ENCODE measurements at regions not wholly inside any gene's neighbourhood (a gene's known extent, or its start where the extent isn't known, plus 50 kb on each side); places are given as distances from the start of the nearest gene placed in this dataset.

DNA sequence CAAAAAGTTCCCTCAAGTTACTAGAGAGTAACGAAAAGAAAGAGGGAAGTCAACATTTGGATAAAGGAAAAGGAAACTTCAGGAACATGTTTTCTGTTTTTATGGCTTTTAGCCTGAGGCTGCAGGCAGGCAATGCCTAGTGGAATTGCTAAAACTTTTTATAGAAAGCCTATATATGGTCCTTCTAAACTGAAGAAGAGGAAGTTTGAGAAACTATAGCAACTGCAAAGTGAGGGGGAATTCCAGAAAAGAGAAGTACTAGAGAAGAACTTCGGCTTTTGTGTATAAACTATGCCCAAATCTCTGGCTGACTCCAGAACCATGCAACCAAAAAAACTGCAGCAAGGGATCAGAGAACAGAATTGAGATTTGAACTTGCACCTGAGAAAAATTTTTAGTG lies 74.3 kb upstream of the ARHGAP42 start:
- TF ChIP-seq CEBPB (IDR thresholded peaks at IDR 0.05), result no peak
- no peak for TF ChIP-seq EGR1 (IDR thresholded peaks at IDR 0.05)
- TF ChIP-seq YY1 (IDR thresholded peaks at IDR 0.05; ENCODE audit: low read depth), result no peak

DNA sequence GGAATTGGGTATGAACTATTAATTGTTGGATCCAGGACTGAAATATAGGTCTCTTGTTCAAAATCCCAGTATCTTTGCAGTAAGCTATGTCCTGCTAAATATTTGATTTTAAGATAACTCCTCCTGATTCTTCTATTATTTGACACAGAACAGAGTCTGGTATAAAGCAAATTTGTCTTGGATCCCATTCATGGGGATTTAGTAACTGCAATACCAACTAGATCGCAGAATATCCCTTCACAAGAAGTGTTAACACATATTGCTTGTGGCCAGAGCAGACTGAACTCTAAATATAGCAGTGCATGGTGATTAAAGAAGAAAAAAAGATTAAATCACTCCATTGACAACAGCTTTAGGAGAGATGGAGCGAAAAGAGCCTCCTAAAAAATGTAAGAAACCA lies 68.2 kb upstream of the ARHGAP42 start:
- TF ChIP-seq CEBPB (IDR thresholded peaks at IDR 0.05), result no peak
- TF ChIP-seq TEAD4 (IDR thresholded peaks at IDR 0.05), result no peak
- TF ChIP-seq TAF1 (IDR thresholded peaks at IDR 0.05; ENCODE audit: low read depth), result no peak
- no peak for TF ChIP-seq YY1 (IDR thresholded peaks at IDR 0.05; ENCODE audit: low read depth)
- TF ChIP-seq, protein P1, sequence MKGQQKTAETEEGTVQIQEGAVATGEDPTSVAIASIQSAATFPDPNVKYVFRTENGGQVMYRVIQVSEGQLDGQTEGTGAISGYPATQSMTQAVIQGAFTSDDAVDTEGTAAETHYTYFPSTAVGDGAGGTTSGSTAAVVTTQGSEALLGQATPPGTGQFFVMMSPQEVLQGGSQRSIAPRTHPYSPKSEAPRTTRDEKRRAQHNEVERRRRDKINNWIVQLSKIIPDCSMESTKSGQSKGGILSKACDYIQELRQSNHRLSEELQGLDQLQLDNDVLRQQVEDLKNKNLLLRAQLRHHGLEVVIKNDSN (IDR thresholded peaks at IDR 0.05), result no peak
- TF ChIP-seq TCF12 (IDR thresholded peaks at IDR 0.05; ENCODE audit: low read depth), result no peak
- TF ChIP-seq ZBTB7A (IDR thresholded peaks at IDR 0.05; ENCODE audit: low read depth), result no peak
- no peak for TF ChIP-seq MAX (IDR thresholded peaks at IDR 0.05)
- no peak for TF ChIP-seq CREB1 (IDR thresholded peaks at IDR 0.05; ENCODE audit: low read depth)
- TF ChIP-seq REST (IDR thresholded peaks at IDR 0.05; ENCODE audit: low read depth), result no peak
- no peak for TF ChIP-seq NFIC (IDR thresholded peaks at IDR 0.05)

DNA sequence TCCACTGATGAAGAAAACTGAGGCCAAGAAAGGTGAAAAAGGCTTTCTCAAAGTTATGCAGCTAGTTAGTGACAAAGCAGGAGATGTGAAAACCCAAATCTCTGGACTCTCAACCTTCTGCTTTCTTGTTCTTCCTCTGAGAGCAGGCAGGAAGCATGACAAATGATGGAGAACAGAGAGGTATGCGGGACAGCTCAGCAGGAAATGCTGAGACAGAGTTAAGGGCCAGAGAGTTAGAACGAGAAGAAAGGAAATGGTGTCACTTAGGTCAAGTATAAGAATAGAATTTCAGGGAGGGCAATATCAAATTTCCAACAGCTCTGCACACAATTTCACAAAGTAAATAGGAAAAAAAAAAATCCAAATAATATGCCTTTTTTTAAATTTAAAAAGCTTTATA lies 67.6 kb upstream of the ARHGAP42 start:
- TF ChIP-seq, protein P1 (IDR thresholded peaks at IDR 0.05), result no peak
- TF ChIP-seq EGR1 (IDR thresholded peaks at IDR 0.05) (no peak), MAX (IDR thresholded peaks at IDR 0.05) (no peak), REST (IDR thresholded peaks at IDR 0.05; ENCODE audit: low read depth) (no peak)

DNA sequence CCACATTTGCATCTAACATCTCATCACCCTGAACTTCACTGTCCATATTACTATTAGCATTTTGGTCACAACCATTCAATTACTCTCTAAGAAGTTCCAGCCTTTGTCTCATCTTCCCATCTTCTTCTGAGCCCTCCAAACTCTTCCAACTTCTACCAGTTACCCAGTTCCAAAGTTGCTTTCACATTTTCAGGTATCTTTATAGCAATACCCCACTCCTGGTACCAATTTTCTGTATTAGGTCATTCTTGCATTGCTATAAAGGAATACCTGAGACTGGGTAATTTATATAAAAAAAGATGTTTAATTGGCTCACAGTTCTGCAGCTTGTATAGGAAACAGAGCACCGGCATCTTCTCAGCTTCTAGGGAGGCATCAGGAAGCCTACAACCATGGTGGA lies 64.7 kb upstream of the ARHGAP42 start:
- no peak for TF ChIP-seq EGR1 (IDR thresholded peaks at IDR 0.05)
- TF ChIP-seq TEAD4 (IDR thresholded peaks at IDR 0.05), result no peak
- no peak for TF ChIP-seq TCF12 (IDR thresholded peaks at IDR 0.05; ENCODE audit: low read depth)
- no peak for TF ChIP-seq YY1 (IDR thresholded peaks at IDR 0.05; ENCODE audit: low read depth)
- TF ChIP-seq FOXM1 (IDR thresholded peaks at IDR 0.05; ENCODE audit: borderline replicate concordance, low read depth), result no peak
- TF ChIP-seq ZBTB7A (IDR thresholded peaks at IDR 0.05; ENCODE audit: low read depth), result no peak
- TF ChIP-seq MAX (IDR thresholded peaks at IDR 0.05), result no peak
- TF ChIP-seq CEBPB (IDR thresholded peaks at IDR 0.05), result no peak
- no peak for TF ChIP-seq NFIC (IDR thresholded peaks at IDR 0.05)

DNA sequence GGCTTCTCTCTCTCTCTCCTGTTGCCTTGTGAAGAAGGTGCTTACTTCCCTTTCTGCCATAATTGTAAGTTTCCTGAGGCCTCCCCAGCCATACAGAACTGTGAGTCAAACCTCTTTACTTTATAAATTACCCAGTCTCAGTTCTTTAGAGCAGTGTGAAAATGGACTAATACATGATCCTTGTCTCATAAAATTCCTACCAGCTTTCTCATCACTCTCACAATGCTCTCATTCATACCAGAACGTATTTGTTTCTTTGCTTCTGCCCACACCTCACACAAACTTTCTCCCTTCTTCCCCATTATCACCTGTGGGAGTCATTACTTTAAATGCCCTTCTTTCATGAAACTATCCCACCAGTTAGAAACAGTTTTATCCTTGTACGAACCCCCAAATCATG lies 62.7 kb upstream of the ARHGAP42 start:
- TF ChIP-seq TCF12 (IDR thresholded peaks at IDR 0.05; ENCODE audit: low read depth) (no peak), FOXM1 (IDR thresholded peaks at IDR 0.05; ENCODE audit: borderline replicate concordance, low read depth) (no peak), RAD21 (IDR thresholded peaks at IDR 0.05; ENCODE audit: low read depth) (no peak), EGR1 (IDR thresholded peaks at IDR 0.05) (no peak), YY1 (IDR thresholded peaks at IDR 0.05; ENCODE audit: low read depth) (no peak), CREB1 (IDR thresholded peaks at IDR 0.05; ENCODE audit: low read depth) (no peak), REST (IDR thresholded peaks at IDR 0.05; ENCODE audit: low read depth) (no peak), EP300 (IDR thresholded peaks at IDR 0.05; ENCODE audit: borderline replicate concordance) (no peak), CEBPB (IDR thresholded peaks at IDR 0.05) (no peak), NFIC (IDR thresholded peaks at IDR 0.05) (no peak), MAX (IDR thresholded peaks at IDR 0.05) (no peak), ZBTB7A (IDR thresholded peaks at IDR 0.05; ENCODE audit: low read depth) (no peak)
